ENCODE measurements at regions not wholly inside any gene's neighbourhood (a gene's known extent, or its start where the extent isn't known, plus 50 kb on each side); places are given as distances from the start of the nearest gene placed in this dataset.
"Not testable (repeated sequence)": the region's sequence is repeated elsewhere in the genome, so short reads cannot be mapped to it uniquely, and the experiment has no call there.

DNA sequence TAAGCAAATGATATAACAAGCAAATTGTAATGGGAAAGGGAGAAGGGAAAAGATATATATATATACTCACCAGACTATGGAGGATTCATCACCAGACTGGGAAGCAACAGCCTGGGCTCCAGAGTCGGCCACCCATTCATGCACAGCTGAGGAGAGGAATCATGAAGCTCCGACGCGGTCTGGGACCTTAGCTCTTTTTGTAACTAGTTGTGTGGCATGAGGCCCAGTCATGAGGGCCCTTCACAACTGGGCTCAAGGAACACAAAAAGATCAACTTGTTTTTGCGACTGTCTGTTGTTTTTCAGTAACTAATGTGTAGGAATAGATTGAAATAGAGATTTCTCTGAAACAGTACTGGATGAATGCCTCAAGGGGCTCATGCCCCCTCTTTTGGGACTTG, 911.2 kb downstream of the TYW1 start:
- in situ Hi-C loops (cut with HindIII; ENCODE audit: low pct_ligation_motif_present, low sequenced_read_pairs): no loop called here
- Histone ChIP-seq H3K27me3 (replicated peaks) (no peaks in the 10 kb centered on the region), H3K4me3 (ENCODE audit: low read depth, low read length) (no peak overlapping the region)

DNA sequence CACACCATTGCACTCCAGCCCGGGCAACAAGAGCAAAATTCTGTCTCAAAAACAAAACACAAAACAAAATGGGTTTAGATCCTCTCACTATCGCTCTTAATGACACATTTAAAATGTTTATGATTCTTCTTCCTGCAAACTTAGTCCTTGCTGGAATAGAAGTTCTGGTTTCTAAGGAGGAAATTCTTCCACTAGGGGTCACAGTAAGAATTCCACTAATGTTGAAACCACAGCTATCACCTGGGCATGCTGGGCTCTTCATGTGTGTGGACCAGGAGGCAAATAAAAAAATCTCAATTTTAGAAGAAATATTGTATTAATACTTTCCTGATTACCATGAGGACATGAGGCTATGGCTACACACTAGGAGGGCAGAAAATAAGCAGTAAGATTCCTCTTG, 915.8 kb downstream of the TYW1 start:
- no peaks in the 10 kb centered on the region for H3K27me3 ChIP-seq (replicated peaks)
- H3K27ac ChIP-seq: no peak overlapping the region
- no peak for DNase-seq
- H3K36me3 ChIP-seq (replicated peaks): no peaks in the 10 kb centered on the region
- in situ Hi-C loops (cut with HindIII; ENCODE audit: low pct_ligation_motif_present, low sequenced_read_pairs): no loop called here
- H3K4me3 ChIP-seq (ENCODE audit: low read depth, low read length): no peak overlapping the region
- TF ChIP-seq, protein P1, sequence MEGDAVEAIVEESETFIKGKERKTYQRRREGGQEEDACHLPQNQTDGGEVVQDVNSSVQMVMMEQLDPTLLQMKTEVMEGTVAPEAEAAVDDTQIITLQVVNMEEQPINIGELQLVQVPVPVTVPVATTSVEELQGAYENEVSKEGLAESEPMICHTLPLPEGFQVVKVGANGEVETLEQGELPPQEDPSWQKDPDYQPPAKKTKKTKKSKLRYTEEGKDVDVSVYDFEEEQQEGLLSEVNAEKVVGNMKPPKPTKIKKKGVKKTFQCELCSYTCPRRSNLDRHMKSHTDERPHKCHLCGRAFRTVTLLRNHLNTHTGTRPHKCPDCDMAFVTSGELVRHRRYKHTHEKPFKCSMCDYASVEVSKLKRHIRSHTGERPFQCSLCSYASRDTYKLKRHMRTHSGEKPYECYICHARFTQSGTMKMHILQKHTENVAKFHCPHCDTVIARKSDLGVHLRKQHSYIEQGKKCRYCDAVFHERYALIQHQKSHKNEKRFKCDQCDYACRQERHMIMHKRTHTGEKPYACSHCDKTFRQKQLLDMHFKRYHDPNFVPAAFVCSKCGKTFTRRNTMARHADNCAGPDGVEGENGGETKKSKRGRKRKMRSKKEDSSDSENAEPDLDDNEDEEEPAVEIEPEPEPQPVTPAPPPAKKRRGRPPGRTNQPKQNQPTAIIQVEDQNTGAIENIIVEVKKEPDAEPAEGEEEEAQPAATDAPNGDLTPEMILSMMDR (IDR thresholded peaks at IDR 0.05; ENCODE audit: low read depth, low read length, missing control alignments): no peak

More for the DNA sequence above, 911.2 kb downstream of the TYW1 start:
- DNase-seq: no peak
- TF ChIP-seq, protein P1 (IDR thresholded peaks at IDR 0.05; ENCODE audit: low read depth, low read length, missing control alignments): no peak
- Histone ChIP-seq H3K36me3 (replicated peaks) (no peaks in the 10 kb centered on the region), H3K27ac (no peak overlapping the region)

DNA sequence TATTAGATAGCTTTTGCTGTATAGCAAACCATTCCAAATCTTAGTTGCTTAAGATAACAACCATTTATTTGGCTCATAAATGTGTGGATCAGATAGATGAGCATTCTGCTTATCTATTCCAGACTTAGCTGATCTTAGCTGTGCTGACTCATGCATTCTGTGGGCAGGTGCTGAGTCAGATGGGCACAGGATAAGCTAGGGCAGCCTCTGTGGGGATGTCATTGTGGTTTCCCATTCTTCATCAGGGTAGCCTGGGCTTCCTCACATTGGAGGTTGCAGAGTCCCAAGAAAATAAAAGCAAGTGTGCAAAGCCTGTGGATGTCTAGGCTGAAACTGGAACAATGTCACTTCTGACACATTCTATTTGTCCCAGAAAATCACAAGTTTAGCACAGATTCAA, 917.0 kb downstream of the TYW1 start:
- H3K36me3 ChIP-seq (replicated peaks): no peaks in the 10 kb centered on the region
- H3K27me3 ChIP-seq (replicated peaks): no peaks in the 10 kb centered on the region
- TF ChIP-seq, protein P1 (IDR thresholded peaks at IDR 0.05; ENCODE audit: low read depth, low read length, missing control alignments): no peak
- no peak overlapping the region for H3K27ac ChIP-seq
- DNase-seq: no peak
- in situ Hi-C loops (cut with HindIII; ENCODE audit: low pct_ligation_motif_present, low sequenced_read_pairs): no loop called here
- no peak overlapping the region for H3K4me3 ChIP-seq (ENCODE audit: low read depth, low read length)

DNA sequence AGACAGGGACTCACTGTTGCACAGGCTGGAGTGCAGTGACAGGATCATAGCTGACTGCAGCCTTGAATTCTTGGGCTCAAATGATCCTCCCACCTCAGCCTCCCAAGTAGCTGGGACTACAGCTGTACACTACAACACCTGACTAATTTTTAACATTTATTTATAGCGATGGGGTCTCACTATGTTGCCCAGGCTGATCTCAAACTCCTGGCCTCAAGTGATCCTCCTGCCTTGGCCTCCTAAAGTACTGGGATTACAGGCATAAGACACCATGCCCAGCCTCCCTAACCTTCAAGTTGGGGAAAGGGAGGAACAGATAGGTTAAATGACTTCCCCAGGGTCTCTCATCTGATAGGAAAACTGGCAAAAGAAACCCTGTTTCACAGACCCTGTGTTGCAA, 919.5 kb downstream of the TYW1 start:
- in situ Hi-C loops (cut with HindIII; ENCODE audit: low pct_ligation_motif_present, low sequenced_read_pairs); H3K27ac ChIP-seq; DNase-seq; H3K36me3 ChIP-seq (replicated peaks); H3K27me3 ChIP-seq (replicated peaks); H3K4me3 ChIP-seq (ENCODE audit: low read depth, low read length): not testable (repeated sequence)

DNA sequence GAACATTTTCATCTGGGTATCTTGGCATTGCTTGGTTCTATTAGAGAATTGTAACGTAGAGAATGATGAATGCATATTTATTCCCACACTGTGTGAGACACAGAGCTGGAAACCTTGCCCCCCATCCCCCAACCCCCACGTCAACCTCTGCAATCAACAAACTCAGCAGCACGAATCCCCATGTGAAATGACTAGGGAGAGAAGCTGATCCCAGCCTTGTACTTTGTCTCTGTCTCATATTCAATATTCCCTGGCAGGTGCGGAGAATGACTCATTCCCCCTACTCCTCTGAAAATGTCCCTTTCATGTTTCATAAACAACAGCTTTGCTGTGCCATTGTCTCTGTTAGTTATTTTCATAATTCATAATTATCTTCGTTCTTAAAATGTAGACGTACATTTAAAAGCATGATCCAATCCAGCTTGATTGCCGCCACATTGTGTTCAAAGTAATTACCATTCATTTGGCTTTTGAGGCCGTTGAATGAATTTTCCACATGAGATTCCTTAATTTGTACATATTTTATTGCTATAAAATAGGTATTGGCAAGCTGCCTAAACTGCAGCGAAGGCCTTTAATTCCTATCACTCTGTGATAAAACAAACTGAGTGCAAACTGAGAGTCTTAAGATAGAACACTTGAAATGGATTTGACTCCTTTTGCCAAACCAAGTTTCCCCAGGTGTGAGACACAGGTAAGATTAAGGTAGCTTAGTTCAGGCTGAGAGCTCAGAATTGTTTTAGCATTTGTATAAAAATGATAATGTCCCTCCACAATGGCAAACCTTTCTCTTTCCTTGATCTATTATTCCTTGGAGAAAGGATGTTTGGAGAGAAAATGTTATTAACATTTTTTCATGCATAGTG, 920.2 kb downstream of the TYW1 start:
- in situ Hi-C loops (cut with HindIII; ENCODE audit: low pct_ligation_motif_present, low sequenced_read_pairs): no loop called here
- no peak overlapping the region for H3K4me3 ChIP-seq (ENCODE audit: low read depth, low read length)

DNA sequence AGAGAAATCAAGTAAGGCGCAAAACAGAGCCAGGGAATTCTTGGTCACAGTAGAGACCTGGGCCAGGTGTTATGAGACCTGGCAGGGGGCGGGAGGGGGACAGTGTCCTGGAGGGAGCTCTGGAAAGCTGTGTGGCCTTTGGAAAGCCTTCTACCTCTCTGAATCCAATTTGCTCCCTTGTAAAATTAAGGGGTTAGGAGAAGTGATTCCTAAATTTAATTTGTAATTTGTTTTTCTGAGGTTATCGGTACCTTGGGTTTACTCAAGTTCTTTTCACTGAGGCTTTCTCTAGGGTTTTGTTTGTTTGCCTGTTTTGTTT, 920.8 kb downstream of the TYW1 start:
- Histone ChIP-seq H3K4me3 (ENCODE audit: low read depth, low read length) (no peak overlapping the region), H3K27me3 (replicated peaks) (no peaks in the 10 kb centered on the region), H3K36me3 (replicated peaks) (no peaks in the 10 kb centered on the region), H3K27ac (no peak overlapping the region)
- in situ Hi-C loops (cut with HindIII; ENCODE audit: low pct_ligation_motif_present, low sequenced_read_pairs): no loop called here
- DNase-seq: no peak
- TF ChIP-seq, protein P1 (IDR thresholded peaks at IDR 0.05; ENCODE audit: low read depth, low read length, missing control alignments): no peak

More for the DNA sequence above, 920.2 kb downstream of the TYW1 start:
- TF ChIP-seq, protein P1 (IDR thresholded peaks at IDR 0.05; ENCODE audit: low read depth, low read length, missing control alignments): no peak
- Histone ChIP-seq H3K27ac (no peak overlapping the region), H3K36me3 (replicated peaks) (no peaks in the 10 kb centered on the region), H3K27me3 (replicated peaks) (no peaks in the 10 kb centered on the region)
- DNase-seq: no peak
